ENCODE measurements at regions not wholly inside any gene's neighbourhood (a gene's known extent, or its start where the extent isn't known, plus 50 kb on each side); places are given as distances from the start of the nearest gene placed in this dataset.
A peak's percentile ranks its signal among the peaks of the same experiment; 100 is the strongest.

GRCh38 chr1:234854645-234855039 is 244.7 kb upstream of the IRF2BP2 start (continued):
- TF ChIP-seq AKNA (CRISPR knock-in tag; IDR thresholded peaks at IDR 0.05; ENCODE audit: borderline replicate concordance), result no peak
- TF ChIP-seq ZEB1 (IDR thresholded peaks at IDR 0.05; ENCODE audit: insufficient replicate concordance, low read depth), result no peak
- no peak for TF ChIP-seq ZNF75D (CRISPR knock-in tag; IDR thresholded peaks at IDR 0.05; ENCODE audit: borderline replicate concordance)

GRCh38 chr1:234853906-234854644 is 244.1 kb upstream of the IRF2BP2 start:
- Histone ChIP-seq H3K4me1 (ENCODE audit: insufficient read depth, low read length) (peaks cover 19% of the 10 kb centered on the region), H3K9ac (ENCODE audit: insufficient read depth, low read depth, low read length) (no peak overlapping the region), H4K20me1 (ENCODE audit: insufficient read depth, low read length) (no peaks in the 10 kb centered on the region), H3K9me3 (ENCODE audit: low read length) (no peaks in the 10 kb centered on the region), H3K4me3 (replicated peaks in 1 of 3; ENCODE audit: insufficient read depth in 1 of 3, low read depth in 2 of 3, low read length in 3 of 3) (no peak overlapping the region), H2AFZ (ENCODE audit: low read length) (no peak overlapping the region), H3K36me3 (replicated peaks in 1 of 2; ENCODE audit: control insufficient read depth in 1 of 2, insufficient read depth in 2 of 2, low read length in 2 of 2) (no peaks in the 10 kb centered on the region; a peak in 1 of 5 replicates), H3K27ac (ENCODE audit: extremely low read length, insufficient read depth, low read length) (no peak overlapping the region), H3K79me2 (ENCODE audit: insufficient read depth, low read length) (no peaks in the 10 kb centered on the region), H3K4me2 (ENCODE audit: low read depth, low read length) (no peak overlapping the region), H3K27me3 (ENCODE audit: control insufficient read depth in 1 of 2, insufficient read depth in 2 of 2, low read length in 2 of 2) (no peaks in the 10 kb centered on the region)
- intact Hi-C loops (cut with micrococcal nuclease; ENCODE audit: unreplicated experiment), result no loop called here
- ATAC-seq (no peak), DNase-seq (ENCODE audit: low spot score) (no peak), FAIRE-seq (no peak)
- in situ Hi-C loops (cut with HindIII; ENCODE audit: extremely low pct_ligation_motif_present, low pct_unique_long_range_greater_than_20kb), result no loop called here
- TF ChIP-seq SMC3 (IDR thresholded peaks at IDR 0.05; ENCODE audit: low read length) (no peak), MAFF (IDR thresholded peaks at IDR 0.05; ENCODE audit: low read depth, low read length) (0 out of 2 replicates have a peak, but pooled peaks have one; percentile 5), KDM3A (CRISPR knock-in tag; IDR thresholded peaks at IDR 0.05; ENCODE audit: low read depth) (no peak), ZNF12 (CRISPR knock-in tag; IDR thresholded peaks at IDR 0.05) (no peak), NCOA5 (CRISPR knock-in tag; IDR thresholded peaks at IDR 0.05) (no peak), NFE2L2 (IDR thresholded peaks at IDR 0.05; ENCODE audit: low read length) (peak; percentile 45; the same call in 1 of the 2 replicates), MTF2 (CRISPR knock-in tag; IDR thresholded peaks at IDR 0.05; ENCODE audit: borderline replicate concordance) (no peak)
- CTCF ChIA-PET (ENCODE audit: low intra/inter-chr PET ratio, low total read pairs), result no interaction called here
- BruUV-seq (replicated peaks), result no TSS peak
- WGBS (ENCODE audit: low lambda C conversion rate), result 98% methylated on average over 6 of the region's 6 CpGs
- POLR2A ChIA-PET, result no interaction called here
